CD8-positive, alpha-beta memory T cell (primary cell): ENCODE measurements at regions not wholly inside any gene's neighbourhood (a gene's known extent, or its start where the extent isn't known, plus 50 kb on each side); places are given as distances from the start of the nearest gene placed in this dataset.

Source experiments
- CTCF ChIA-PET: fragments of 350-600 bp; sonication (Branson Sonifier 250); formaldehyde crosslinking; loops from one replicate; lab custom pipeline; 2021; ENCODE audit warnings: antibody characterized with exemption; lab: Charles Lee
- POLR2A ChIA-PET: fragments of 350-600 bp; sonication (Branson Sonifier 250); formaldehyde crosslinking; loops from one replicate; lab custom pipeline; 2021; ENCODE audit warnings: antibody characterized with exemption; lab: Charles Lee
- DNase-seq, 5 donors: peaks; one replicate each; pipeline versions ENCODE4 v3.0.0 to v3.0.0-alpha.2; 2020 to 2022; ENCODE audit warnings: mixed read lengths in 1 of 5
- H3K27ac ChIP-seq: one replicate; pipeline ENCODE4 v1.7.0; 2013; ENCODE audit warnings: low read depth, mild to moderate bottlenecking, low read length, moderate library complexity
- H3K27me3 ChIP-seq: 2 replicates; pipeline ENCODE4 v1.7.0; 2013; ENCODE audit warnings: low read length, mild to moderate bottlenecking; ENCODE audit not compliant: insufficient read depth, poor library complexity, severe bottlenecking
- H3K36me3 ChIP-seq: 2 replicates; pipeline ENCODE4 v1.7.0; 2013; ENCODE audit warnings: mild to moderate bottlenecking, low read length, moderate library complexity; ENCODE audit not compliant: insufficient read depth
- H3K4me1 ChIP-seq: 2 replicates; pipeline ENCODE4 v1.7.0; 2013; ENCODE audit warnings: mild to moderate bottlenecking, low read length, moderate library complexity; ENCODE audit not compliant: insufficient read depth
- H3K4me3 ChIP-seq: 2 replicates; pipeline ENCODE4 v1.7.0; 2013; ENCODE audit warnings: mild to moderate bottlenecking, low read length
- H3K9me3 ChIP-seq: 2 replicates; pipeline ENCODE4 v1.7.0; 2013; ENCODE audit warnings: mild to moderate bottlenecking, low read length
- H3K27ac Mint-ChIP-seq, 8 donors: one replicate each; pipeline ENCODE4 v1.8.0; 2020 to 2021; ENCODE audit warnings: mixed read lengths in 8 of 8, mild to moderate bottlenecking in 6 of 8, inconsistent platforms in 3 of 8, moderate library complexity in 3 of 8
- H3K27me3 Mint-ChIP-seq, 2 donors: one replicate each; pipeline ENCODE4 v1.8.0; 2020 to 2021; ENCODE audit warnings: mixed read lengths in 2 of 2, mild to moderate bottlenecking in 1 of 2, moderate library complexity in 1 of 2
- H3K36me3 Mint-ChIP-seq, 3 donors: one replicate each; pipeline ENCODE4 v1.8.0; 2020 to 2021; ENCODE audit warnings: mixed read lengths in 3 of 3, inconsistent platforms in 1 of 3, mild to moderate bottlenecking in 1 of 3
- H3K4me1 Mint-ChIP-seq, 3 donors: one replicate each; pipeline ENCODE4 v1.8.0; 2020 to 2021; ENCODE audit warnings: mixed read lengths in 3 of 3, inconsistent platforms in 1 of 3, mild to moderate bottlenecking in 1 of 3
- H3K4me3 Mint-ChIP-seq, 7 donors: one replicate each; pipeline ENCODE4 v1.8.0; 2020 to 2021; ENCODE audit warnings: mixed read lengths in 7 of 7, mild to moderate bottlenecking in 6 of 7, moderate library complexity in 4 of 7, inconsistent platforms in 2 of 7
- H3K9me3 Mint-ChIP-seq, 5 donors: one replicate each; pipeline ENCODE4 v1.8.0; 2020 to 2022; ENCODE audit warnings: mixed read lengths in 5 of 5, mild to moderate bottlenecking in 3 of 5, moderate library complexity in 2 of 5, inconsistent platforms in 1 of 5

- Mint-ChIP-seq H3K4me1 (no peaks in the 10 kb centered on the region), H3K27me3 (peaks cover 0 to under 1% of the 10 kb centered on the region in 2 donors), H3K4me3 (no peak overlapping the region), H3K36me3 (no peaks in the 10 kb centered on the region), H3K27ac (no peak overlapping the region), H3K9me3 (no peaks in the 10 kb centered on the region)
- Histone ChIP-seq H3K27ac (no peak overlapping the region), H3K36me3 (no peaks in the 10 kb centered on the region), H3K27me3 (no peaks in the 10 kb centered on the region), H3K4me3 (no peak overlapping the region), H3K9me3 (no peaks in the 10 kb centered on the region), H3K4me1 (no peaks in the 10 kb centered on the region)
- DNase-seq, result no peak
- POLR2A ChIA-PET, result no interaction called here
- CTCF ChIA-PET, result no interaction called here
Measured at GRCh38 chr11:115036406-115037180, 358.3 kb downstream of the NXPE2 start.

- no peak overlapping the region for H3K27ac Mint-ChIP-seq
- Histone ChIP-seq H3K27me3 (no peaks in the 10 kb centered on the region), H3K36me3 (no peaks in the 10 kb centered on the region), H3K4me3 (no peak overlapping the region), H3K9me3 (no peaks in the 10 kb centered on the region), H3K4me1 (no peaks in the 10 kb centered on the region), H3K27ac (no peak overlapping the region)
- CTCF ChIA-PET, result no interaction called here
- no peak overlapping the region for H3K4me3 Mint-ChIP-seq
- no peak for DNase-seq
- H3K36me3 Mint-ChIP-seq, result no peaks in the 10 kb centered on the region
- H3K27me3 Mint-ChIP-seq, result peaks cover 0 to 3% of the 10 kb centered on the region in 2 donors
- H3K4me1 Mint-ChIP-seq, result no peaks in the 10 kb centered on the region
- POLR2A ChIA-PET, result no interaction called here
- no peaks in the 10 kb centered on the region for H3K9me3 Mint-ChIP-seq
Measured at GRCh38 chr11:115042002-115042401, 363.7 kb downstream of the NXPE2 start.

GRCh38 chr11:115047631-115048030 is 369.3 kb downstream of the NXPE2 start:
- no peak overlapping the region for H3K4me3 Mint-ChIP-seq
- H3K9me3 Mint-ChIP-seq, result no peaks in the 10 kb centered on the region
- no peaks in the 10 kb centered on the region for H3K4me1 Mint-ChIP-seq
- no peak for DNase-seq
- Histone ChIP-seq H3K4me3 (no peak overlapping the region), H3K36me3 (no peaks in the 10 kb centered on the region), H3K27me3 (no peaks in the 10 kb centered on the region), H3K4me1 (no peaks in the 10 kb centered on the region), H3K9me3 (no peaks in the 10 kb centered on the region), H3K27ac (no peak overlapping the region)
- H3K36me3 Mint-ChIP-seq, result no peaks in the 10 kb centered on the region
- peaks cover 0 to 3% of the 10 kb centered on the region in 2 donors for H3K27me3 Mint-ChIP-seq
- no peak overlapping the region for H3K27ac Mint-ChIP-seq
- ChIA-PET POLR2A (no interaction called here), CTCF (no interaction called here)

GRCh38 chr11:115049796-115050195 is 371.5 kb downstream of the NXPE2 start:
- POLR2A ChIA-PET, result no interaction called here
- H3K4me3 Mint-ChIP-seq, result no peak overlapping the region

GRCh38 chr11:115050756-115051155 is 372.4 kb downstream of the NXPE2 start:
- Histone ChIP-seq H3K27me3 (no peaks in the 10 kb centered on the region), H3K4me1 (no peaks in the 10 kb centered on the region), H3K9me3 (no peaks in the 10 kb centered on the region), H3K4me3 (no peak overlapping the region), H3K36me3 (no peaks in the 10 kb centered on the region), H3K27ac (no peak overlapping the region)
- no peak for DNase-seq
- Mint-ChIP-seq H3K4me3 (no peak overlapping the region), H3K27ac (no peak overlapping the region), H3K27me3 (no peaks in the 10 kb centered on the region), H3K36me3 (no peaks in the 10 kb centered on the region), H3K9me3 (peaks cover 0 to 5% (median under 1%) of the 10 kb centered on the region in 5 donors), H3K4me1 (no peaks in the 10 kb centered on the region)
- CTCF ChIA-PET, result no interaction called here
- POLR2A ChIA-PET, result no interaction called here

More at GRCh38 chr11:115049796-115050195, 371.5 kb downstream of the NXPE2 start:
- Mint-ChIP-seq H3K9me3 (peaks cover 0 to 3% (median 0%) of the 10 kb centered on the region in 5 donors), H3K27me3 (no peaks in the 10 kb centered on the region), H3K4me1 (no peaks in the 10 kb centered on the region), H3K36me3 (no peaks in the 10 kb centered on the region), H3K27ac (no peak overlapping the region)
- Histone ChIP-seq H3K27me3 (no peaks in the 10 kb centered on the region), H3K36me3 (no peaks in the 10 kb centered on the region), H3K4me1 (no peaks in the 10 kb centered on the region), H3K9me3 (no peaks in the 10 kb centered on the region), H3K27ac (no peak overlapping the region), H3K4me3 (no peak overlapping the region)
- DNase-seq, result no peak
- CTCF ChIA-PET, result no interaction called here

- DNase-seq, result no peak
- Histone ChIP-seq H3K27ac (no peak overlapping the region), H3K4me1 (no peaks in the 10 kb centered on the region), H3K36me3 (no peaks in the 10 kb centered on the region), H3K4me3 (no peak overlapping the region), H3K27me3 (no peaks in the 10 kb centered on the region), H3K9me3 (no peaks in the 10 kb centered on the region)
- no peak overlapping the region for H3K27ac Mint-ChIP-seq
- ChIA-PET POLR2A (no interaction called here), CTCF (no interaction called here)
- H3K9me3 Mint-ChIP-seq, result peaks cover 5 to 12% (median 8%) of the 10 kb centered on the region in 5 donors
- H3K27me3 Mint-ChIP-seq, result no peaks in the 10 kb centered on the region
- H3K4me3 Mint-ChIP-seq, result no peak overlapping the region
- H3K4me1 Mint-ChIP-seq, result no peaks in the 10 kb centered on the region
- no peaks in the 10 kb centered on the region for H3K36me3 Mint-ChIP-seq
Measured at GRCh38 chr11:115051938-115052590, 373.7 kb downstream of the NXPE2 start.

GRCh38 chr11:115052601-115053000 is 374.3 kb downstream of the NXPE2 start:
- H3K4me1 ChIP-seq, result no peaks in the 10 kb centered on the region
- Mint-ChIP-seq H3K4me1 (no peaks in the 10 kb centered on the region), H3K4me3 (no peak overlapping the region), H3K27ac (no peak overlapping the region), H3K27me3 (no peaks in the 10 kb centered on the region), H3K9me3 (peaks cover 5 to 15% (median 8%) of the 10 kb centered on the region in 5 donors), H3K36me3 (no peaks in the 10 kb centered on the region)
- no peaks in the 10 kb centered on the region for H3K9me3 ChIP-seq
- ChIA-PET POLR2A (no interaction called here), CTCF (no interaction called here)
- no peaks in the 10 kb centered on the region for H3K27me3 ChIP-seq
- H3K4me3 ChIP-seq, result no peak overlapping the region
- no peak overlapping the region for H3K27ac ChIP-seq
- DNase-seq, result no peak
- no peaks in the 10 kb centered on the region for H3K36me3 ChIP-seq

GRCh38 chr11:115054570-115055538 is 376.5 kb downstream of the NXPE2 start:
- no peak overlapping the region for H3K27ac ChIP-seq
- no peaks in the 10 kb centered on the region for H3K4me1 ChIP-seq
- H3K27me3 Mint-ChIP-seq, result no peaks in the 10 kb centered on the region
- CTCF ChIA-PET, result no interaction called here
- peaks cover 5 to 15% (median 8%) of the 10 kb centered on the region in 5 donors for H3K9me3 Mint-ChIP-seq
- POLR2A ChIA-PET, result no interaction called here
- H3K4me3 ChIP-seq, result no peak overlapping the region
- H3K36me3 ChIP-seq, result no peaks in the 10 kb centered on the region
- H3K4me1 Mint-ChIP-seq, result no peaks in the 10 kb centered on the region
- H3K36me3 Mint-ChIP-seq, result no peaks in the 10 kb centered on the region
- H3K9me3 ChIP-seq, result no peaks in the 10 kb centered on the region
- H3K4me3 Mint-ChIP-seq, result no peak overlapping the region
- DNase-seq, result no peak
- H3K27me3 ChIP-seq, result no peaks in the 10 kb centered on the region
- no peak overlapping the region for H3K27ac Mint-ChIP-seq
